WTC11 (cell line): ENCODE measurements at regions not wholly inside any gene's neighbourhood (a gene's known extent, or its start where the extent isn't known, plus 50 kb on each side); places are given as distances from the start of the nearest gene placed in this dataset.

Experiments
- ZBTB21 ChIP-seq: sonication (generic); formaldehyde crosslinking; IDR thresholded peaks from 2 replicates; pipeline ENCODE4 v1.8.1; 2023; ENCODE audit warnings: mild to moderate bottlenecking, missing genetic modification reagents, borderline replicate concordance
- TF ChIP-seq, protein P1 (sequence below): fragments of 200-600 bp; IDR thresholded peaks from 2 replicates; pipeline ENCODE4 v1.8.0; 2022; ENCODE audit warnings: antibody characterized with exemption
- TF ChIP-seq, protein P2 (sequence below): sonication (generic); formaldehyde crosslinking; IDR thresholded peaks from 2 replicates; pipeline ENCODE4 v1.8.1; 2023; ENCODE audit warnings: mild to moderate bottlenecking, moderate library complexity, missing genetic modification reagents
- TF ChIP-seq, protein P3 (sequence below): sonication (generic); formaldehyde crosslinking; IDR thresholded peaks from 2 replicates; pipeline ENCODE4 v1.8.1; 2023; ENCODE audit warnings: mild to moderate bottlenecking, missing genetic modification reagents, borderline replicate concordance
- TF ChIP-seq, protein P4 (sequence below): sonication (generic); formaldehyde crosslinking; IDR thresholded peaks from 2 replicates; pipeline ENCODE4 v1.8.1; 2022; ENCODE audit warnings: low read depth, missing genetic modification reagents, borderline replicate concordance
- TF ChIP-seq, protein P5 (sequence below): fragments of 250-450 bp; sonication (Bioruptor Pico); IDR thresholded peaks from 2 replicates; pipeline ENCODE4 v1.9.0; 2021; ENCODE audit warnings: mild to moderate bottlenecking, borderline replicate concordance

DNA sequence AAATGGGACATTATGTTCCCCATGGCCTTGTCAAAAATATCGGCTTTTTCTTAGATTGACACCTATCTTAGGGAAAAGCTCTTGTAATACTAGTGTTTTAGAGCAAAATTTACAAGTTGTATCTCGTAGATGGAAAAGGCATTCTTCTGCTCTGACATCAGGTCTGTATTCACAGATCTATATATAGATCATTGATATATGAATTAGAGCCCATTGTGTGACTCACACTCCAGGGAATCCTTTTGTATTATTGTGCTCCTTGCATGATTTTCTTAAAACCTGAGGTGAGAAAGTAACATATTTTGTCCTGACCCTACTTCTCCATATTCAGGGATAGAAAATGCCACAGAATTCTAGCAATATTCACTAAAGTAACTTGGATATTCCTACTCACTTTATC, 1160.8 kb upstream of the B3GALT2 start:
- TF ChIP-seq, protein P1, sequence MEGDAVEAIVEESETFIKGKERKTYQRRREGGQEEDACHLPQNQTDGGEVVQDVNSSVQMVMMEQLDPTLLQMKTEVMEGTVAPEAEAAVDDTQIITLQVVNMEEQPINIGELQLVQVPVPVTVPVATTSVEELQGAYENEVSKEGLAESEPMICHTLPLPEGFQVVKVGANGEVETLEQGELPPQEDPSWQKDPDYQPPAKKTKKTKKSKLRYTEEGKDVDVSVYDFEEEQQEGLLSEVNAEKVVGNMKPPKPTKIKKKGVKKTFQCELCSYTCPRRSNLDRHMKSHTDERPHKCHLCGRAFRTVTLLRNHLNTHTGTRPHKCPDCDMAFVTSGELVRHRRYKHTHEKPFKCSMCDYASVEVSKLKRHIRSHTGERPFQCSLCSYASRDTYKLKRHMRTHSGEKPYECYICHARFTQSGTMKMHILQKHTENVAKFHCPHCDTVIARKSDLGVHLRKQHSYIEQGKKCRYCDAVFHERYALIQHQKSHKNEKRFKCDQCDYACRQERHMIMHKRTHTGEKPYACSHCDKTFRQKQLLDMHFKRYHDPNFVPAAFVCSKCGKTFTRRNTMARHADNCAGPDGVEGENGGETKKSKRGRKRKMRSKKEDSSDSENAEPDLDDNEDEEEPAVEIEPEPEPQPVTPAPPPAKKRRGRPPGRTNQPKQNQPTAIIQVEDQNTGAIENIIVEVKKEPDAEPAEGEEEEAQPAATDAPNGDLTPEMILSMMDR, result no peak
- TF ChIP-seq, protein P2, sequence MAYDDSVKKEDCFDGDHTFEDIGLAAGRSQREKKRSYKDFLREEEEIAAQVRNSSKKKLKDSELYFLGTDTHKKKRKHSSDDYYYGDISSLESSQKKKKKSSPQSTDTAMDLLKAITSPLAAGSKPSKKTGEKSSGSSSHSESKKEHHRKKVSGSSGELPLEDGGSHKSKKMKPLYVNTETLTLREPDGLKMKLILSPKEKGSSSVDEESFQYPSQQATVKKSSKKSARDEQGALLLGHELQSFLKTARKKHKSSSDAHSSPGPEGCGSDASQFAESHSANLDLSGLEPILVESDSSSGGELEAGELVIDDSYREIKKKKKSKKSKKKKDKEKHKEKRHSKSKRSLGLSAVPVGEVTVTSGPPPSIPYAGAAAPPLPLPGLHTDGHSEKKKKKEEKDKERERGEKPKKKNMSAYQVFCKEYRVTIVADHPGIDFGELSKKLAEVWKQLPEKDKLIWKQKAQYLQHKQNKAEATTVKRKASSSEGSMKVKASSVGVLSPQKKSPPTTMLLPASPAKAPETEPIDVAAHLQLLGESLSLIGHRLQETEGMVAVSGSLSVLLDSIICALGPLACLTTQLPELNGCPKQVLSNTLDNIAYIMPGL (CRISPR knock-in tag), result no peak
- TF ChIP-seq, protein P3, sequence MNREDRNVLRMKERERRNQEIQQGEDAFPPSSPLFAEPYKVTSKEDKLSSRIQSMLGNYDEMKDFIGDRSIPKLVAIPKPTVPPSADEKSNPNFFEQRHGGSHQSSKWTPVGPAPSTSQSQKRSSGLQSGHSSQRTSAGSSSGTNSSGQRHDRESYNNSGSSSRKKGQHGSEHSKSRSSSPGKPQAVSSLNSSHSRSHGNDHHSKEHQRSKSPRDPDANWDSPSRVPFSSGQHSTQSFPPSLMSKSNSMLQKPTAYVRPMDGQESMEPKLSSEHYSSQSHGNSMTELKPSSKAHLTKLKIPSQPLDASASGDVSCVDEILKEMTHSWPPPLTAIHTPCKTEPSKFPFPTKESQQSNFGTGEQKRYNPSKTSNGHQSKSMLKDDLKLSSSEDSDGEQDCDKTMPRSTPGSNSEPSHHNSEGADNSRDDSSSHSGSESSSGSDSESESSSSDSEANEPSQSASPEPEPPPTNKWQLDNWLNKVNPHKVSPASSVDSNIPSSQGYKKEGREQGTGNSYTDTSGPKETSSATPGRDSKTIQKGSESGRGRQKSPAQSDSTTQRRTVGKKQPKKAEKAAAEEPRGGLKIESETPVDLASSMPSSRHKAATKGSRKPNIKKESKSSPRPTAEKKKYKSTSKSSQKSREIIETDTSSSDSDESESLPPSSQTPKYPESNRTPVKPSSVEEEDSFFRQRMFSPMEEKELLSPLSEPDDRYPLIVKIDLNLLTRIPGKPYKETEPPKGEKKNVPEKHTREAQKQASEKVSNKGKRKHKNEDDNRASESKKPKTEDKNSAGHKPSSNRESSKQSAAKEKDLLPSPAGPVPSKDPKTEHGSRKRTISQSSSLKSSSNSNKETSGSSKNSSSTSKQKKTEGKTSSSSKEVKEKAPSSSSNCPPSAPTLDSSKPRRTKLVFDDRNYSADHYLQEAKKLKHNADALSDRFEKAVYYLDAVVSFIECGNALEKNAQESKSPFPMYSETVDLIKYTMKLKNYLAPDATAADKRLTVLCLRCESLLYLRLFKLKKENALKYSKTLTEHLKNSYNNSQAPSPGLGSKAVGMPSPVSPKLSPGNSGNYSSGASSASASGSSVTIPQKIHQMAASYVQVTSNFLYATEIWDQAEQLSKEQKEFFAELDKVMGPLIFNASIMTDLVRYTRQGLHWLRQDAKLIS (CRISPR knock-in tag), result no peak
- TF ChIP-seq, protein P4, sequence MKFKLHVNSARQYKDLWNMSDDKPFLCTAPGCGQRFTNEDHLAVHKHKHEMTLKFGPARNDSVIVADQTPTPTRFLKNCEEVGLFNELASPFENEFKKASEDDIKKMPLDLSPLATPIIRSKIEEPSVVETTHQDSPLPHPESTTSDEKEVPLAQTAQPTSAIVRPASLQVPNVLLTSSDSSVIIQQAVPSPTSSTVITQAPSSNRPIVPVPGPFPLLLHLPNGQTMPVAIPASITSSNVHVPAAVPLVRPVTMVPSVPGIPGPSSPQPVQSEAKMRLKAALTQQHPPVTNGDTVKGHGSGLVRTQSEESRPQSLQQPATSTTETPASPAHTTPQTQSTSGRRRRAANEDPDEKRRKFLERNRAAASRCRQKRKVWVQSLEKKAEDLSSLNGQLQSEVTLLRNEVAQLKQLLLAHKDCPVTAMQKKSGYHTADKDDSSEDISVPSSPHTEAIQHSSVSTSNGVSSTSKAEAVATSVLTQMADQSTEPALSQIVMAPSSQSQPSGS, result no peak
- no peak for TF ChIP-seq ZBTB21 (CRISPR knock-in tag)
- TF ChIP-seq, protein P5, sequence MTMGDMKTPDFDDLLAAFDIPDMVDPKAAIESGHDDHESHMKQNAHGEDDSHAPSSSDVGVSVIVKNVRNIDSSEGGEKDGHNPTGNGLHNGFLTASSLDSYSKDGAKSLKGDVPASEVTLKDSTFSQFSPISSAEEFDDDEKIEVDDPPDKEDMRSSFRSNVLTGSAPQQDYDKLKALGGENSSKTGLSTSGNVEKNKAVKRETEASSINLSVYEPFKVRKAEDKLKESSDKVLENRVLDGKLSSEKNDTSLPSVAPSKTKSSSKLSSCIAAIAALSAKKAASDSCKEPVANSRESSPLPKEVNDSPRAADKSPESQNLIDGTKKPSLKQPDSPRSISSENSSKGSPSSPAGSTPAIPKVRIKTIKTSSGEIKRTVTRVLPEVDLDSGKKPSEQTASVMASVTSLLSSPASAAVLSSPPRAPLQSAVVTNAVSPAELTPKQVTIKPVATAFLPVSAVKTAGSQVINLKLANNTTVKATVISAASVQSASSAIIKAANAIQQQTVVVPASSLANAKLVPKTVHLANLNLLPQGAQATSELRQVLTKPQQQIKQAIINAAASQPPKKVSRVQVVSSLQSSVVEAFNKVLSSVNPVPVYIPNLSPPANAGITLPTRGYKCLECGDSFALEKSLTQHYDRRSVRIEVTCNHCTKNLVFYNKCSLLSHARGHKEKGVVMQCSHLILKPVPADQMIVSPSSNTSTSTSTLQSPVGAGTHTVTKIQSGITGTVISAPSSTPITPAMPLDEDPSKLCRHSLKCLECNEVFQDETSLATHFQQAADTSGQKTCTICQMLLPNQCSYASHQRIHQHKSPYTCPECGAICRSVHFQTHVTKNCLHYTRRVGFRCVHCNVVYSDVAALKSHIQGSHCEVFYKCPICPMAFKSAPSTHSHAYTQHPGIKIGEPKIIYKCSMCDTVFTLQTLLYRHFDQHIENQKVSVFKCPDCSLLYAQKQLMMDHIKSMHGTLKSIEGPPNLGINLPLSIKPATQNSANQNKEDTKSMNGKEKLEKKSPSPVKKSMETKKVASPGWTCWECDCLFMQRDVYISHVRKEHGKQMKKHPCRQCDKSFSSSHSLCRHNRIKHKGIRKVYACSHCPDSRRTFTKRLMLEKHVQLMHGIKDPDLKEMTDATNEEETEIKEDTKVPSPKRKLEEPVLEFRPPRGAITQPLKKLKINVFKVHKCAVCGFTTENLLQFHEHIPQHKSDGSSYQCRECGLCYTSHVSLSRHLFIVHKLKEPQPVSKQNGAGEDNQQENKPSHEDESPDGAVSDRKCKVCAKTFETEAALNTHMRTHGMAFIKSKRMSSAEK, result no peak
